Hepatocyte (in vitro differentiated cells): ENCODE measurements at regions not wholly inside any gene's neighbourhood (a gene's known extent, or its start where the extent isn't known, plus 50 kb on each side); places are given as distances from the start of the nearest gene placed in this dataset.
A peak's percentile ranks its signal among the peaks of the same experiment; 100 is the strongest.

Experiments
- DNase-seq: peaks from one replicate; pipeline ENCODE4 v3.0.0-alpha.2; 2016; ENCODE audit warnings: low spot score
- H2AFZ ChIP-seq: fragments of 200-600 bp; sonication (generic); 2 replicates; pipeline ENCODE4 v1.6.0; 2016; ENCODE audit warnings: antibody characterized with exemption, mild to moderate bottlenecking
- H3K27ac ChIP-seq: fragments of 200-600 bp; sonication (generic); 2 replicates; pipeline ENCODE4 v1.5.1; 2016; ENCODE audit warnings: mild to moderate bottlenecking
- H3K27me3 ChIP-seq: fragments of 200-600 bp; sonication (generic); 2 replicates; pipeline ENCODE4 v1.6.1; 2016
- H3K36me3 ChIP-seq: fragments of 200-600 bp; sonication (generic); replicated peaks from 2 replicates; pipeline ENCODE4 v1.5.1; 2016; ENCODE audit warnings: low read depth; ENCODE audit not compliant: insufficient read depth
- H3K4me1 ChIP-seq: fragments of 200-600 bp; sonication (generic); 2 replicates; pipeline ENCODE4 v1.5.1; 2016; ENCODE audit warnings: mild to moderate bottlenecking, moderate library complexity; ENCODE audit not compliant: insufficient read depth
- H3K4me2 ChIP-seq: fragments of 200-600 bp; sonication (generic); 2 replicates; pipeline ENCODE4 v1.6.0; 2016
- H3K4me3 ChIP-seq: fragments of 200-600 bp; sonication (generic); 2 replicates; pipeline ENCODE4 v1.5.1; 2016; ENCODE audit warnings: mild to moderate bottlenecking
- H3K79me2 ChIP-seq: fragments of 200-600 bp; sonication (generic); 2 replicates; pipeline ENCODE4 v1.6.0; 2017; ENCODE audit warnings: mild to moderate bottlenecking
- H3K9me2 ChIP-seq: fragments of 200-600 bp; sonication (generic); replicated peaks from 2 replicates; pipeline ENCODE4 v1.6.0; 2017; ENCODE audit warnings: mild to moderate bottlenecking; ENCODE audit not compliant: insufficient read depth
- H3K9me3 ChIP-seq: fragments of 200-600 bp; sonication (generic); 2 replicates; pipeline ENCODE4 v1.5.1; 2016; ENCODE audit warnings: low read depth, mild to moderate bottlenecking
- H4K20me1 ChIP-seq: fragments of 200-600 bp; sonication (generic); 2 replicates; pipeline ENCODE4 v1.6.0; 2016; ENCODE audit warnings: mild to moderate bottlenecking; ENCODE audit not compliant: insufficient read depth, poor library complexity, severe bottlenecking
- CTCF ChIP-seq: fragments of 200-600 bp; sonication (generic); IDR thresholded peaks from 2 replicates; pipeline ENCODE4 v1.5.1; 2016; ENCODE audit warnings: antibody characterized with exemption, mild to moderate bottlenecking; ENCODE audit not compliant: poor library complexity
- EZH2 ChIP-seq: fragments of 200-600 bp; sonication (generic); IDR thresholded peaks from 2 replicates; pipeline ENCODE4 v1.6.1; 2016; ENCODE audit warnings: antibody characterized with exemption, mild to moderate bottlenecking, borderline replicate concordance
- EZH2phosphoT487 ChIP-seq: fragments of 200-600 bp; sonication (generic); IDR thresholded peaks from one replicate; pipeline ENCODE4 v1.6.1; 2018; ENCODE audit warnings: antibody characterized with exemption, mild to moderate bottlenecking, low read depth, moderate library complexity; ENCODE audit not compliant: unreplicated experiment, severe bottlenecking
- WGBS: methylation state at CpG from one replicate; pipeline ENCODE4 v1.1.6; 2016; ENCODE audit warnings: low lambda C conversion rate; ENCODE audit errors: missing lambda C conversion rate; 5-methylcytosine and 5-hydroxymethylcytosine counted together

- Histone ChIP-seq H4K20me1 (no peaks in the 10 kb centered on the region), H2AFZ (no peak overlapping the region), H3K36me3 (no peaks in the 10 kb centered on the region), H3K79me2 (no peaks in the 10 kb centered on the region), H3K9me2 (no peaks in the 10 kb centered on the region), H3K4me2 (no peak overlapping the region), H3K27me3 (no peaks in the 10 kb centered on the region), H3K4me3 (no peak overlapping the region), H3K4me1 (no peaks in the 10 kb centered on the region), H3K9me3 (no peaks in the 10 kb centered on the region), H3K27ac (no peak overlapping the region)
- no peak for DNase-seq
- TF ChIP-seq CTCF: no peak
- TF ChIP-seq EZH2phosphoT487: no peak
- TF ChIP-seq EZH2: no peak
- WGBS: 78% methylated on average over 5 of the region's 5 CpGs
Measured at GRCh38 chr9:19732441-19732951, 56.3 kb downstream of the SLC24A2 start.

- H3K36me3 ChIP-seq: no peaks in the 10 kb centered on the region
- no peaks in the 10 kb centered on the region for H3K79me2 ChIP-seq
- 76% methylated on average over 5 of the region's 5 CpGs for WGBS
- DNase-seq: no peak
- H2AFZ ChIP-seq: no peak overlapping the region
- no peak overlapping the region for H3K4me3 ChIP-seq
- H3K27ac ChIP-seq: no peak overlapping the region
- TF ChIP-seq EZH2phosphoT487: no peak
- TF ChIP-seq EZH2: no peak
- no peak for TF ChIP-seq CTCF
- H3K9me3 ChIP-seq: no peaks in the 10 kb centered on the region
- H3K4me2 ChIP-seq: no peak overlapping the region
- no peaks in the 10 kb centered on the region for H3K9me2 ChIP-seq
- H3K4me1 ChIP-seq: no peaks in the 10 kb centered on the region
- H4K20me1 ChIP-seq: no peaks in the 10 kb centered on the region
- no peaks in the 10 kb centered on the region for H3K27me3 ChIP-seq
Measured at GRCh38 chr9:19728101-19728500, 60.7 kb downstream of the SLC24A2 start.

- Histone ChIP-seq H3K36me3 (no peaks in the 10 kb centered on the region), H3K27me3 (no peaks in the 10 kb centered on the region), H3K4me2 (no peak overlapping the region), H3K27ac (no peak overlapping the region), H4K20me1 (no peaks in the 10 kb centered on the region), H3K9me2 (no peaks in the 10 kb centered on the region), H3K9me3 (no peaks in the 10 kb centered on the region), H3K4me1 (no peaks in the 10 kb centered on the region), H3K79me2 (no peaks in the 10 kb centered on the region), H2AFZ (no peak overlapping the region), H3K4me3 (no peak overlapping the region)
- WGBS: 92% methylated on average over 5 of the region's 5 CpGs
- no peak for DNase-seq
- TF ChIP-seq EZH2phosphoT487 (no peak), CTCF (no peak), EZH2 (no peak)
Measured at GRCh38 chr9:19725970-19726369, 62.9 kb downstream of the SLC24A2 start.

- Histone ChIP-seq H4K20me1 (no peaks in the 10 kb centered on the region), H3K9me2 (no peaks in the 10 kb centered on the region), H3K4me2 (no peak overlapping the region), H3K27ac (no peak overlapping the region), H3K79me2 (no peaks in the 10 kb centered on the region), H3K4me1 (no peaks in the 10 kb centered on the region), H2AFZ (no peak overlapping the region), H3K27me3 (no peaks in the 10 kb centered on the region), H3K36me3 (no peaks in the 10 kb centered on the region), H3K4me3 (no peak overlapping the region), H3K9me3 (no peaks in the 10 kb centered on the region)
- peak; percentile 73 for DNase-seq
- 13% methylated on average over 3 of the region's 3 CpGs for WGBS
- TF ChIP-seq CTCF (no peak), EZH2 (no peak), EZH2phosphoT487 (no peak)
Measured at GRCh38 chr9:19720377-19720776, 68.5 kb downstream of the SLC24A2 start.
